Suppressor macrophage treated with lipopolysaccharide for 1 hour (primary cell): ENCODE measurements at regions not wholly inside any gene's neighbourhood (a gene's known extent, or its start where the extent isn't known, plus 50 kb on each side); places are given as distances from the start of the nearest gene placed in this dataset.

Experiments
- DNase-seq, 3 donors: peaks; one replicate each; pipeline ENCODE4 v3.0.0-alpha.2; 2020 to 2022

DNA sequence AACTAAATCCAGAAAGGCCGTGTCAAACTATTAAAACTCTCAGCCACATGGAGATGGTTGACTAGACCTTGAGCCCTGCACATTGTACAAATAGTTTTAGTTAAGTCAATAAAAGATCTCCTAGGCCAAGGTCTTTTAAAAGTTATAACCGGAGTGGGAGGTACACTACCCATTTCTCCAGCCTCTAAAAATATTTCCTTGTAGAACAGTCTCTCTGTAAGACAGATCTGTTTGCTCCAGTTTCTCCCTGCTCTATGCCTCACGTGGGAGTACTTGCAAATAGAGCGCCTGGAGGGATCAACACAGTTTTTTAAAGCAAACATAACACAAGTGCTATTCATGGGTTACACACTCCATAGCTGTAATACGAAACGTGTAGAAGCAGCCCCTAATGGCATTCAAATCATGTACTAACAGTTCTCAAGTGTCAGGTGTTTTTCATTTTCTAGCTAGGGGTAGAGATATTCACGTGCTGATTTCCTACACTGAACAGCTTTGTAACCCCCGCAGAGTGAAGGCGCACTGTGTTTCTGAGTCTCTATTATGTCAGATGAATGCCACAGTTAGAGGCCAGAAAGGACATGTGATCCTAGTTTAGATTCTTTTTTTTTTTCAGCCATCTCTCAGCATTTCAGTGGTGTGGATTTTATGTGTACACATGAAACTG is 703.4 kb upstream of the GRAMD2B start:
- no peak for DNase-seq

- DNase-seq = no peak
Observed at GRCh38 chr5:125720348-125720685, 702.9 kb upstream of the GRAMD2B start.

DNA sequence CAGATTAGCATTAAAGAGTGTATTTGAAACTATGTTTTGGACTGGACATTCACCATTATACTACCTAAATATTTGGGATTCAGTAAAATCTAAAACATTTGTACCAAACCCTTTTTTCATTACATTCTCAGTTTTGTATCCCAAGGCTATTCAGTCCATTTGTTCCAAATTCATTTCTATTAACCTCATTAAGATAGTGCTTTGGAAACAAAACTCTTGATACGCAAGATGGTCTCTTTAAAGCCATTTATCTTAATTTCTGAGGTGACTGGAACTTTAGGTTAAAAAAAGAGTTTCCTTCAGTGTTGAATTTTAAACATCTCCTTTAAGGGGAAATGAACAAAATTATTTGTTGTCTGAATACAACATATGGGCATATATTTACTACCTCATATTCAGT is 702.5 kb upstream of the GRAMD2B start:
- DNase-seq = no peak

DNA sequence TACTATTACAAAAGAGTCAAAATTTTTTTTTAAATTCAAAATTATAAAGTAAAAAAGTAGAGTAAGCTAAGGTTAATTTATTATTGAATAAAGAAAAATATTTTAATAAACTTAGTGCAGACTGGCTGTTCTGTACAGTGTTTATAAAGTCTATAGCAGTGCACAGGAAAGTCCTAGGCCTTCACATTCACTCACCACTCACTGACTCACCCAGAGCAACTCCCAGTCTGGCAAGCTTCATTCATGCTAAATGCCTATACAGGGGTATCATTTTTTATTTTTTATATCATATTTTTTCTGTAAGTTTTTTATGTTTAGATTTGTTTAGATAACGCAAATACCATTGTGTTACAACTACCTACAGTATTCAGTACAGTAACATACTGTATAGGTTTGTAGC is 700.7 kb upstream of the GRAMD2B start:
- no peak for DNase-seq

- no peak for DNase-seq
Observed at GRCh38 chr5:125725691-125726090, 697.5 kb upstream of the GRAMD2B start.

- no peak for DNase-seq
Observed at GRCh38 chr5:125743939-125744338, 679.3 kb upstream of the GRAMD2B start.

- no peak for DNase-seq
Observed at GRCh38 chr5:125746917-125747316, 676.3 kb upstream of the GRAMD2B start.

DNA sequence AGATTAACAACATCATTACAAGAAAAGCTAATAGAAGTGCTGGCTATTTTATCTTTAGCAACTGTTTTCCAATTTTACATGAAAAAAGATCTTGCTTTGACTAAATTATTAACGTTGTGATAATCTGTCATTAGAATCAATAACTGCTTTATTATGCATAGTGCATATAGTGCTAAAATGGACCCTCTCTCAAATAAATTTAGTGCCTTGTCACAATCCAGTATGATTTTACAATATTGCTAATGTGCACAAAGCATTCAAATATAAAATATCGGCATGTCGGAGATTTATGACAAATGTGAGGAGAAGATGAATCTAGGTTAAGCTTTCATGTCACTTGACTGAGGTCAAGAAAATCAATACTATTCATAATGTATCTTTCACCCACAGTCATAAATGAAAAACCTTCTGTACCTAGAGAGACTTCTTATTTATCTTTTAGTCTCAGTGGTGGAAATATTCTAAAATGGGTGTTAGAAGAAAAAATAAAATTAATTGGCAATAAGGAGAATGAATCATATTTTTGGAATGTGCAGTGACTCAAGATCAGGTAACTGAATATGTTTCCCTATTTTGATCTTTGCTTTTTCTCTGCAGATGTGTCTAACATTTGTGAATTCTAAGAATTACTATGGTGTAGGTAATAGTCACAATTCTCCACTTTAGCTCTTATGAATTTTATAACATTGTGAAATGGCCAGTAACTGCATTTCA is 672.9 kb upstream of the GRAMD2B start:
- DNase-seq = no peak

GRCh38 chr5:125750861-125751186 is 672.4 kb upstream of the GRAMD2B start:
- no peak for DNase-seq

DNA sequence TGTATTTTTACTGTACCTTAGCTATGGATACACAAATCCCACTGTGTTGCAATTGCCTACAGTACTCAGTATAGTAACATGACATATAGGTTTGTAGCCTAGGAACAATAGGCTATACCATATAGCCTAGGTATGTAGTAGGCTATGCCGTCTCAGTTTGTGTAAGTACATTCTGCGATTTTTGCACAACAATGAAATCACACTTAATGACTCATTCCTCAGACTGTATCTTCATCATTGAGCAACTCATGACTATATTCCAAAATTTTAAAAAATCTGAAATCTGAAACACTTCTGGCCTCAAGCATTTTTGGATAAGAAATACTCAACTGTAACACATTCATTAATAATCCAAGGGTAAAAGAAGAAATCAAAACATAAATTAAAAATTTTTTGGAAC is 666.8 kb upstream of the GRAMD2B start:
- no peak for DNase-seq

DNA sequence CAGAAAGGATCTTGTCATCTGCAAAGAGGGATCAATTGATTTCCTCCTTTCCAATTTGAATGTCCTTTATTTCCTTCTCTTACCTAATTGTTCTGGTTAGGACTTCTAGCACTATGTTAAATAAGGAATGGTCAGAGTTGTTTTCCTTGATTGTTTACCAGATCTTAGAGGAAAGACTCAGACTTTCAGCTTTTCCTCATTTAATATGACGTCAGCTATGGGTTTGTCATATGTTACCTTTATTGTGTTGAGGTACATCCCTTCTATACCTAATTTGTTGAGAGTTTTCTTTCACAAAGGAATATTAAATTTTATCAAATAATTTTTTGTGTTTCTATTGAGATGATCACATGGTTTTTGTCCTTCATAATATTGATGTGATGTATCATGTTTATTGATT is 656.5 kb upstream of the GRAMD2B start:
- no peak for DNase-seq

GRCh38 chr5:125775896-125776295 is 647.3 kb upstream of the GRAMD2B start:
- DNase-seq = no peak

- no peak for DNase-seq
Observed at GRCh38 chr5:125776656-125777139, 646.5 kb upstream of the GRAMD2B start.

DNA sequence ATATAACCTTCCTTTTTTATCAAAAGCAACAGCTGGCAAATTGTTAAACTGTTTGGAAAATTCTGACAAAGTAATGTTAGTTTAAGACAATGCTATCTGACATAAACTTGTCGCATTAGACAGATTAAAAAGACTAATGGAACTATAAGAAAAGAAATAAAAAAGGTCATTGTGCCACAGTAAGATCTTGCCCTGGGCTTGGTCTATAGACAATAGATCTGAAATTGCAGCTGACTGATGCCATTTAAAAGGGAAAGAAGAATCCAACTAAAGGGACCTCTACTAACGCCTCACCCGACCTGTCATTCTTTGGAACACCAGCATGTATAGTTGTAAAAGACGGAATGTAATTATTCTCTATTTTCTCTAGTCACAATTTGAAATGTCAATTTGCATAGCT is 644.4 kb upstream of the GRAMD2B start:
- no peak for DNase-seq

DNA sequence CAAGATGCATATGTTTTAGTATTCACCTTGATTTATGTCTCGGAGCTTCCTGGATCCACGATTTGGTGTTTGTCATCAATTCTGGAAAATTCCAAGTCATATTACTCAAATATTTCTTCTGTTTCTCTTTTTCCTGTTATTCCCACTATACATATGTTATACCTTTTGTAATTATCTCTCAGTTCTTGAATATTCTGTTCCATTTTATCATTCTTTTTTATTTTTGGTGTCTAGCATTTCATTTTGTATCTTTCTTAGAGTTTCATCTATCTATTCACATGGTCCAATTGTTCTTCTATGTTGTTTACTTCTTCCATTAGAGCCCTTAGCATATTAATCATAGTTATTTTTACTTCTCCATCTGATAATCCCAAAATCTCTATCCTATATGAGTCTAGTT is 637.8 kb upstream of the GRAMD2B start:
- DNase-seq = no peak

- no peak for DNase-seq
Observed at GRCh38 chr5:125786021-125786420, 637.2 kb upstream of the GRAMD2B start.

DNA sequence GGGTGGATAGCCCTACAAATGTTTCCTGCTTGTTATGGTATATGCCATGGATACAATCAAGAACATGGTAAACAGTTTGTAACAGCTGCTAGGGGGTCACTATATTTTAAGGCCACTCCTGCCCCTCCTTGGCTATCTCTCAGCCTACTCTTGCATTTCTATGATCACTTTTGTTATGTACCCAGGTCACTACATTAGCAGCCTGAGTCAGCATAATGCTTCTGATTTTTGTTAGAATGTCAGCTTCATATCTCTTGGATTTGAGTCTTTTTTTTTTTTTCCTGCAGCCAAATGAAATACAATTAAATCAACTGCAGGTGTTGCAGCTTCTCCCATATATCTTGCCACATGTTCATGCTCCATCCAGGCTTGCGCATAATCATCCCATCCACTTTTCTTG is 629.7 kb upstream of the GRAMD2B start:
- DNase-seq = no peak

DNA sequence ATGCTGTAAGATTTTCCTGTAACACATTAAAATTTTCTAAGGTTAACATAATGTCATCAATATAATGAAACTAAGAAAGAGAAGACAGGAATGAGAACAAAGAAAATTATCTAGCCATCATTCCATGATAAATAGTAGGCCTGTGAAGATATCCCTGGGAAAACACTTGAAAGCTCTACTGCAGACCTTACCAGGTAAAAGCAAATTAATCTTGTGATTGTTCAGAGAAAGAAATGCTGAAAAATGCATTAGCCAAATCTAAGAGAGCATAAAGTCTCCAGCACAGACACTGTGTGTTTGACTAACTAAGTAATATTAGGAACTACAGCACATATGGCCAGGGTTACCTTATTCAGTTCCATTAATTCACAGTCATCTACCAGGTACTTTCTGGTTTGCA is 628.3 kb upstream of the GRAMD2B start:
- no peak for DNase-seq

DNA sequence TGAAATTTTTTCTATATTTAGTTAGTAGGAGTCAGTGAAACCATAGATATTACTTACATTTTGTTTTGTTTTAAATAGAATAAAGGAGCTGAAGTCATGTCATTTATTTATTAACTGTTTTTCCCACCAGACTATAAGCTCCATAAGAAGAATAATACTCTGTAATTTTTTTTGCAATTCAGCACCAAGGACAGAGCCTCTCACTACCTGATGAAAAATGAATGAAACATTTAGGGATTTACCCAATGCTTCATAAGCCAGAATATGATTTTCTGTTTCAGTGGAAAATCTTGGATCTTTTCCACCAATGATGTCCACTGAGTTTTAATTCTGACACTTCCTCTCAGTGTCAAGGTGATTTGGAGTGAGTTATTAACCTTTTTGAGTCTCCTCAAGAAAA is 624.9 kb upstream of the GRAMD2B start:
- DNase-seq = peak in 1 of 3 donors; percentile 2

DNA sequence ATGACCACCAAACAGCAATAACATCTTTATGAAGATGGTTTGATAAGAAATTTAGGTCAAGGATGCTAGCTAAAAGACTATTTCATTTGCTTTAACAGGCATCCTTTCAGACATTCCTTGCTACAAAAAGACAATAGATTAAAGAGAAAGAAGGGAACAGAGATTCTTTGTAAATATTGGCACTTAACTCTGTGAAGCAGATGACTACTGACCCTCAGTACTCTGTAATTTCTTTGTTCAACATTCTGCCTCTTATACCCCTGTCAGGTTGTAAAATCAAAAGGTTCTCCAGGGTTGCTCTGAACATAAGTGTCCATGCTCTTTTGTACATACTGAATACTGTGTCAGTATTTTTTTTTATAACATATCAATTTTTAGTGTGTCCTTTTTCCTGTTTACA is 610.6 kb upstream of the GRAMD2B start:
- DNase-seq = no peak

DNA sequence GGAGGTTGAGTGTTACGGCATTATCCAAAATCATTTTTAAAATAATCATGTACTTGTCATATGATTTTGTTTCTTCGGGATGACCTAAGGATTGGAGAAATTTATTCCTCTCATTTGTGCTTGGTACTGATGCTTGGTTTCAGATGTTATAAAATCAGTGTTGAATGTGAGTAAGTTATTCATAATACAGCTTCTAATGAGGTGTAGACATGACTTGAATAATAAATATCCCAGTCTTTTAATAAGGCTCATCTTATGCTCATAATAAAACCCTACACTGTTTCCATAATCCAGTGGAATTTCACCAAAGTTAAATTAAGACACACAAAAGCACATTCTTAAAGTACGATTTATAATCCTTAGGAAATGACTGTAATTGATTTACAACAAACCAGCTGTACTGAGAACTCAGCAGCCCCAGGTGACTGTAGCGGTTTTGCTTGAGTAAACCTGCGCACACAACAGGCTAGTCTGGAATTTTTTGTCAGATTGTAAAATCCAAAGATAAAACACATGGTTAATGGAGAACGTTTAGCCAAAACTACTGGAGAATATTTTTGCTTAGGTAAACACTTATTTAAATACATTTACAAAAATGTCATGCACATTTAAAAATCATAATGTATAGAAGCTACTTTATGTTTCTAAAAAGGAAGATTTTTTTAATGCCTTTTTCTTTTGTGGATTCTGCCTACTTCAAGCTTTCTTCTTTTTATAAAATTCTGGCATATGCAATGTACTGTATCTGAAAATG is 609.8 kb upstream of the GRAMD2B start:
- DNase-seq = no peak

GRCh38 chr5:125814119-125814518 is 609.1 kb upstream of the GRAMD2B start:
- DNase-seq = no peak

DNA sequence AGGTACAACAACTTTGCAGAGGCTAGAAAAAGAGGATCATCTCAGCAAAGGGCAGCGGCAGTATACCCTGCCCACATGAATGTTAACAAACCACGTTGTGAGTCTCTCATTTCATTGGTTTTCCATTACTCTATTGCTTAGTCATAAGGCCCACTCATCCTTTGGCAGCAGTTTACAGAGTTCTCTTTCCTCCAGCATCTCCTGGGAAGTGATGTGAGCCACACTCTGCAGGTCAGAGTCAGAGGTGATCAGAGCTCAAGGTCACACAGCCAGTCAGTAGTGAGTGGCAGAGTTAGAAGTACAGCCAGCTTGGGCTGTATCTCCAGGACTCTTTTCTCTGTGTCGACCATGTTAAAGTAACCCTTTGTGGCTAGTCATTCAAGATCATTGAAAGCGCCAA is 599.6 kb upstream of the GRAMD2B start:
- no peak for DNase-seq

- no peak for DNase-seq
Observed at GRCh38 chr5:125826214-125826613, 597.0 kb upstream of the GRAMD2B start.
